HG03139 (cell line): ENCODE measurements at regions not wholly inside any gene's neighbourhood (a gene's known extent, or its start where the extent isn't known, plus 50 kb on each side); places are given as distances from the start of the nearest gene placed in this dataset.
"Not testable (repeated sequence)": the region's sequence is repeated elsewhere in the genome, so short reads cannot be mapped to it uniquely, and the experiment has no call there.

Experiments used
- ATAC-seq: cut with Tn5 transposase; IDR thresholded peaks from one replicate; pipeline ENCODE4 v1.9.1; 2021; ENCODE audit not compliant: unreplicated experiment

DNA sequence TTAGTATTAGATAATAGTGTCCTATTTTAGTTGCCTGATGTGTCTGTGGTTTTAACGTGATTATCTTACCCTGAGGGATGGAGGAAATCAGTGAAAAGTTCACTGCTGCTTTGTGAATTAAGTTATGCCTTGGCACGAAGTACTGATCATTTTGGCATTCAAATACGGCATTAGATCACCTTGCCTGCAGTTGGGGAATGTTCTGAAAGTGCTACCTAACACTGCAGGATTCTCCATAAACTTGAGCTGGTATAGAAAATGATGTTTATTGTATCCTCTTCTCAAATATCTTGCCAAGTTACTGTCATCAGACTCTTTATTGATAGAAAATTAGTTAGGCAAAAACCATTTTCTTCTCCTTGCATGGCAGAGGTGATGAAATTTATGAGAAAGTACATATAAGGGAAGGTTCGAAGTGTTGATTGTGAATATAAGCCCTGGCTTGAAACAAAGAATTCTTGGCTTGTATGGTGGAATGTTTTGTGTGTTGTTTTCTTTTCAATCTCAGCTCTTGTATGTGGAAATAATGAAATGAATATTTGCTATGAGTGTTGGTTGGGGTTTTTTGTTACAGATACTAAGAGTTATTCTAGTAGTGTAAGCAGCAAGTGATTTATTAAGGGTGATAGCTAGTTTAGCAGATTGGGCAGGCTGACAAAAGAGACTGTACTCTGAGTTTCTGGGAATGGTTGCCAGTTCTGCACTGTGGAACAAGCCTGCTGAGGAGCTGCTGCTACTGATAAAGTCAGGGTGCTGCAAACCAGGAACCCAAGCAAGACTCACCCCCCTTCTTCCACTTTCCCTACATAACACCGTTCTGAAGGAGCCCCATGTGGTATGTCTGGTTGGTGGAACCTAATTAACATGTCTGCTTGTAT lies 448.3 kb downstream of the PCNX1 start:
- no peak for ATAC-seq

DNA sequence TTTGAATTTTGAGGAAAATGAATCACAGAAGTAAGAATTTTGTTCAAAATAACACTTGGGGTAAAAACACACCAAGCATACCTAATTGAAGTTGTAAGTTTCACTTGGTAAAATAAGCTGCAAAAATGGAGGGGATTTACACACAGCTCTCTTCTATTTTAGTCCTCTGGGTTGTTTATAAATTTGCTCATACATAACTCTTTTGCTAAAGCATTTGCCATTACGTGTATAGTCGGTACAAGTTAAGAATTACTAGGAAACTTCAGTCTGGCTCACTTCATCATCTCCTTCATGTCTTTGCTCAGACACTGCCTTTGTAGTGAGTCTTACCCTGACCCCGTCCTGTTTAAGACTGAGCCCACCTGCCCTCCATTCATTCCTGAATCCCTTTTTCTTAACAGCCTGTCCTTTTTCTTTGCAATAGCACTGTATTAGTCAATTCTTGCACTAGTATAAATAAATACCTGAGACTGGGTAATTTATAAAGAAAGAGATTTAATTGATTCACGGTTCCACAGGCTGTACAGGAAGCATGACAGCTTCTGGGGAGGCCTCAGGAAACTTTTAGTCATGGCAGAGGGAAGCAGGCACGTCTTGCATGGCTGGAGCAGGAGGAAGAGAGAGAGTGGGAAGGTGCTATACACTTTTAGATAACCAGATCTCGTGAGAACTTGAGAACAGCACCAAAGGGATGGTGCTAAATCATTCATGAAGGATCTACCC lies 451.1 kb downstream of the PCNX1 start:
- ATAC-seq = no peak

DNA sequence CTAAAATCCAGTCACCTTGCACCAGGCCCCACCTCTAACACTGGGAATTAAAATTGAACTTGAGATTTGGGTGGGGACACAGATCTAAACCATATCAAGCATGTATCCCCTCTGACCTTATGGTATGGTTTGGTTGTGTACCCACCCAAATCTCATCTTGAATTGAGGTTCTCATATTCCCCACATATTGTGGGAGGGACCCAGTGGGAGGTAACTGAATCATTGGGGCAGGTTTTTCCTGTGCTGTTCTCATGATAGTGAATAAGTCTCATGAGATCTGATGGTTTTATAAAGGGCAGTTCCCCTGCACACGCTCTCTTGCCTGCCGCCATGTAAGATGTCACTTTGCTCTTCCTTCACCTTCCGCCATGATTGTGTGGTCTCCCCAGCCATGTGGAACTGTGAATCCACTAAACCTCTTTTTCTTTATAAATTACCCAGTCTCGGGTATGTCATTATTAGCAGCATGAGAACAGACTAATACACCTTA lies 451.7 kb downstream of the PCNX1 start:
- not testable (repeated sequence) for ATAC-seq

DNA sequence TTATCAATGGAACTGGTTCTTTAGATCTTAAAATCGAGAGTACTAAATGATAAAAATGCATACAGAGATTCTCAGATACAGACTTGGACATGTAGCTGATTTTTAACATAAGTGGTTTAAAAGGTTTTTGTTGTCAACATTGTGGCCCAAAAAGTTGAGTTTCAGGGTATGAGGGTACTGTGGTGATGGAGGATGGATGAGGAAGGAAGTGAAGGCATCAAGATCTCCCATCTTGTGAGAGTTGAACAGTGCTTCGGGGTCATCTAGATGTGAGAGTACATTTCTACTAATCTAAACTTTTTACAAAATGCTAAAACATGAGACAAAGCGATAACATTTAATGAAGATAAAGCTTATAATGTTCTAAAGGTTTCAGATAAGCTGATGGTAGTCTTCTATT lies 452.6 kb downstream of the PCNX1 start:
- no peak for ATAC-seq

DNA sequence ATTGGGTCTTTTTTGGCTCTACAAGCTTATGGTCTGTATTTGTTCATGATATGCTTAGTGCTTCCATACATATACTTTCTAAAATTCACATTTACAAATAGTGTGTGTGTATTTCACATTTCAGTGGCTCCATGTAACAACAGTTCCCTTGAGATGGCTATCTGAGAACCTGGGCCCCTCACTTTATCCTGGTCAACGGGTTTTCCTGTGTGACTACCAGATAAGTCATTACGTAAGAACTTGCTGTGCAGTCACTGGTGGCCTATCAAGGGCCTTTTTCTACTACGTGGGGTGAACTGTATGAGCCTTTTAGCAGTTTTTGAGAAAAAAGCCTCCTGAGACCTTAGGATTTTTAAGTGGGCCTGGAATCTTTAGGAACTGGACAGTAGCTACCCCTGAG lies 454.1 kb downstream of the PCNX1 start:
- ATAC-seq = no peak

DNA sequence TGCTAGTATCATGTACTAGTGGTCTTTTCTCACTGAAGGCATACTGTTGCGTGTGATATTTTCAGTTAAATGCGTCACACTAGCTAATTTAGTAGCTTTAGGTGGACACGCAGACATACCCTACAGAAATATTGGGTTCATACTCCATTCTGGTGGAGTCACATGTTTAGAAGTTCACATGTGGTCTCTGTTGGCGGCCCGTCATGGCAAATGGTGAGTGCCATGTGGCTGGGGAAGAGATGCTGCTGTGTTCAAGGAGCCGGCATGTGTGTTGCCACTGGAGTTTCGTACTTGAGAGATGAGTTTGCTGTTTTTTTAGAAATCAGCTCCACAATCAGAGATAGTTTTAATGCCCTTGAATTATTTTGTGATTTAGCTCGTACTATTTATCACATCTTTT lies 454.6 kb downstream of the PCNX1 start:
- ATAC-seq = no peak

DNA sequence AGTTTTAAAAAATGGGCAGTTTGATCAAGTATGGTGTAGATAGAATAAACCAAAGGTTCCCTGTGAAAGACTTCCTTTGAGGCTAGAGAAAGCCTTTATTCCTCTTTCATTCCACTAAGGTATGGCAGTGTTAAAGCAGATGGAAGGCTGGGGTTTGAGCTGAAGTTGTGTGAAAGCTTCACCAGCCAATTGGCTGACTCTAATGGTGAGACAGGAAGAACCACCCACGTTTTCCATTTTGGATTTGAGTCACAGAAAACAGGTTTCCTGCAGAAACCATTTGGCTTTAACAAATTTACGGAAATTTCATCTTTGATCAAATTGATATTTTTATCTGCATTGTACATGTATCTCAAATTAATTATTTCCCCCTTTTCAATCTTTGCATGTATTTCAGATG lies 455.0 kb downstream of the PCNX1 start:
- no peak for ATAC-seq

DNA sequence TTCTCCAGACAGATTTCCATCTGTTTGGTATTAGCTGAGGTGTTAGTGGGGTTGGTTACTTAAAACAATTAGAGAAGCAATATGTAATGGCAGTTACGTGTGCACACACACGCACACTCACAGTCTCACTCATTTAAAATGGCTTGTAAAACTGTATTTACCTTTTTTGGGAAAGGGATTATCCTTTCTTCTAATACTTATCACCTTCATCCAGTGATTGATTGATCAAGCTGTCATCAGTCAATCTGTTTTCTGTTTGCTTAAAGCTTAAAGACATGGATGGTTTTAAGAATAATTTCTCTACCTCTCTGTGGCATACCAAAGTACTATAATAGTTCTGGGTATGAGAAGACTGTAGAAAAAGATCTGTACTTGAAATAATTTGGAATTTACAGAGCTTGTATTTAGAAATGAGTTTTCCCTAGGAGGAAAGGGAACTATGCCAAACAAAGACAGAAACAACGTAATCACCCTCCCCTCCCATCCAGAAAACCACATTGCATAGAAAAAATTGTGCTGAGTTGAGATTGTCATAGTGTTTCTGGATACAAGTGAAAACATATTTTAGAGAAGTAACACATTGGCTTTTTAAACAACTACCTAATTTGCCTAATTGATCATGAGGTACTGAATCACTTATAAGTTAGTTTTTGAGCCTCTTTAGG lies 455.8 kb downstream of the PCNX1 start:
- no peak for ATAC-seq

DNA sequence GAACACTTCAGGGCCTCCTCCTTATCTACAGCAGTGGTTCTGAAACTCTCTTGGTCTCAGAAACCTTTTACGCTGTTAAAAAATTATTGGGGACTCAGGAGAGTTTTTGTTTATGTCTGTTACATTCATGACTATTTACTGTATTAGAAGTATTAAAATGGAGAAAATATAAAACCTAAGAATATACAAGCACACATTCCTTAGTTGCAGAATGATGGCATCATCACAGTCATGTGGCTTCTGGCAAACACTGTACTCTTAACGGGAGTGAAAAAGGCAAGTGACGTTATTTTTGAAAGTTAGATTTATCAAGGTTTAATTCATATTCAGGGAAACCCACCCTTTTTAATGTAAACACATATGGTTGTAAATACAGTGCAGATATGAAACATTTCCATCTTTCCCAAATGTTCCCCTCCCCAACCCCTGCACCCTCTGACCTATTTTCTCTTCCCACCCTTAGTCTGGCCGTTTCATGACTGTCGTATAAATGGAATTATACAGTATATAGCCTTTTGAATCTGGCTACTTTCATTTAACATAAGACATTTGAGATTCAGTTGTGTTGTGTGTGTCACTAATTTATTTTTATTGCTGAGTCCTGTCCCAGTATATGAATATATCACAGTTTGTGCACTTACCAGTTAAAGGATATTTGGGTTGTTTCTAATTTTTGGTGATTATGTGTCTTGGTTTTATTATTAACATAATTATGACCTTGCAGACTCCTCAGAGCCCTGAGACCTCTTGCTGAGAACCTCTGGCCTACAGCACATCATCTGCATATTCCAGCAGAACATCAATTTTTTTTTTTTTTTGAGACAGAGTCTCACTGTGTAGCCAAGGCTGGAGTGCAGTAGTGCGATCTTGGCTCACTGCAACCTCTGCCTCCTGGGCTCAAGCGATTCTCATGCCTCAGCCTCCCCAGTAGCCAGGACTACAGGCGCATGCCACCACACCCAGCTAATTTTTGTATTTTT lies 457.0 kb downstream of the PCNX1 start:
- ATAC-seq = no peak

DNA sequence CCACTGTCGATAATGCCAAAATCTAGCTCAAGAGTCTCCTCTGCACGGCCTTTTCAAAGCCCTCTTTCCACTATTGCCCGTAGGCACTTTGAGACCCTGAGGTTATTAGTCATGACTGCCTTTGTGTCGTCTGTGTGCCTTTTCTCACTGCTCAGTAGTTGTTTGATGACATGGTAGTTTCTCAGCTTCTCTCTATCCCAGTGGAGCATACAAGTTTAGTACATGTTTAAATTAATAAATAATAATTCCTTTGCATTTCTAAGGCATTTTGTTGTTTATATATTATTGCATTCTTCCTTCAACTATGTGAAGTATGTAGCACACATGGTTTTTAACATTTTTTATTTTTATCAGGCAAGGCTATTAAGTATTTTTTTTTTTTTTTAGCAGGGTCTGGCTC lies 458.1 kb downstream of the PCNX1 start:
- no peak for ATAC-seq

DNA sequence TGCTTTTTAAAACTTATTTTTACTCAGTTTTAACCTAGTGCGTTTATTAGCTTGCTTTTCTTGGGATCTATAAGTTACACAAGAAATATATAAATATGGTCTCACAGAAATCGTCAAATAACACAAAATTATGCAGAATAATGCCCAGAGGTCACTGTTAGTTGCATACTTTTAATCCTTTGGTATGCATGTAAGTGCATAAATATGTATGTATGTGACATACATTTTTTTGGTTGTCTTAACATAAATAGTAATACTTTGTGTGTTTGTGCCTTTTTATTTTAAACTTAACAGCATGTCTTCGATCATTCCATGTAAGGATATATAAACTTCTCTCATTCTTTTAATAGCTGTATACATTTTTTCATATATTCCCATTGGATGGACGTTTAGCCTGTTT lies 459.6 kb downstream of the PCNX1 start:
- no peak for ATAC-seq

DNA sequence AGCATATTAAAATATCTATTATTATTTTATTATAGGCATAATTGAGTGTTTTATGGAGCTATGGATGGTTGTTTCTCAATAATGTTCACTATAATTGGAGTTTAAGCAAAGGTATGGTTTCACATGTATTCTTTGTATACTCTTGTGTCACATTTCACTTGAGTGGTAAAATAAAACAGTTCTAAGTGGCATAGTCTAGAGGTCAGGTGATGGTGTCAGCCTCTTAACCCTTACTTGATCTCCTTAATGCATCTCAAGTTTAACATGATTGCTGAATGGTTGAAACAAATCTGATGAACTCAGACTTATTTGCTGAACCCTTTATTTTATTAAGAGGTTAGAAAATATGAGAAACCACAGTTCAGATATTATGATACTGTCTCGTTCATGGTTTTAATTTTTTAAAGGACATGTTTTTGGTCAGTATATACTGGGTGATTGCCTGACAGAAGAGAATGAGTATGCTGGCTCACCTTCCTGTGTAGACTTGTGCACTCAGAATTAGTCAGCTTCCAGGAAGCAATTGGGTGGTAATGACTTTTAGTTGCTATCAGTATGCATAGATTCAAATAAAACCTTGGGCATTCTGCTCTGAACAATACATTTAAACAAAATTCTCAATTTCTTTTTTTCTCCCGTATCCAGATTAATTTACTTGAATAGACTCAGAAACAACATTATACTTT lies 464.6 kb downstream of the PCNX1 start:
- no peak for ATAC-seq

DNA sequence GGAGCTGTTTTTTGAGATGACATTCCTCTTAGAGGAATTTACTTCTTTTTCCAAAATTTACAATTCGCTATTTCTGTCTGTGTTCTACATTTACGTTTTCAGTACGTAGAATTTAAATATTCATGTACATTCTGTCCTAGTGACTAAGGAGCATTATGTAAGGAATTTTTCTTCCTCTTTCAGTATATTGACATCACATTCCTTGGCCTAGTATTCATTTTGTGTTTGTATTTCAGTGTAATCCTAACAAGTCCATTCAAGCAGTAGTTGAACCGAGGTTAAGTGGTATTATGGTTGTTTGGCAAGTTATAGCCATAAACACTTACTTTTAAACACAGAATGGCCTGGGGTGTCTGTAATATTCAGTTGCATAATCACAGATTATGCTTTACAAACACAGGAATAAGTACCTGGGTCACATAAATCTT lies 465.2 kb downstream of the PCNX1 start:
- no peak for ATAC-seq

DNA sequence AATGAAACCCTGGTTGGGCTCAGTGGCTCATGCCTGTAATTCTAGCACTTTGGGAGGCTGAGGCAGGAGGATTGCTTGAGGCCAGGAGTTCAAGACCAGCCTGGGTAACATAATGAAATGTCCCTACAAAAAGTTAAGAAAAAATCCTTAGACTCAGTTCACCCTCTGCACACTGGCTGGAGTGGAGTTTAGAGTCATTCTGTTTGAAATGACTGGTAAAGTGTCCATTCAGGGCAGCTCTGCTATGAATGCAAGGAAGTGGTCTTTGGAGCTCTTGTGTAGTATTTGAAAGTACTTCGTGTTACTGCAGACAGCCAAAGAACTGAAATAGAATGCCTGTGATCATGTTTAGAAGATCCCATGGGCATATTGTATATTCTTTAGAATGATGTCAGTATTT lies 466.5 kb downstream of the PCNX1 start:
- no peak for ATAC-seq

DNA sequence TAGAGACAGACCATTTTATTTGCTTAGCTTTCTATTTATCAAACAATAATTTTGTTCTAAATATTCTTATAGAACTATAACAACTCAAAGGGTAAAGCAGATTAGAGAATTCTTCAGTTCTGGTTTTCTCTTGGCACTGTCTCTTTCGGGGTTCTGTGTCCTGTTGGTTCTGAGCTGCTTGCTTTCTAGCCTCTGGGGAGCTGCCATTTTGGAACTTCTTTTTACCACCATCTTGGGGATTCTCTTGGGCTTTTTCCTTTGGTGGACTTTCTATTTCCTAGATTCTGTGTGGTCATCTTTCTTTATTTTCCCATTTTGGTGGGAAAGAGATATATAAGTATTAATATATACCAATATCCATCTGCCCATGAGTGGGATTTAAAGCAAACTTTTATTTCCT lies 467.7 kb downstream of the PCNX1 start:
- ATAC-seq = no peak

DNA sequence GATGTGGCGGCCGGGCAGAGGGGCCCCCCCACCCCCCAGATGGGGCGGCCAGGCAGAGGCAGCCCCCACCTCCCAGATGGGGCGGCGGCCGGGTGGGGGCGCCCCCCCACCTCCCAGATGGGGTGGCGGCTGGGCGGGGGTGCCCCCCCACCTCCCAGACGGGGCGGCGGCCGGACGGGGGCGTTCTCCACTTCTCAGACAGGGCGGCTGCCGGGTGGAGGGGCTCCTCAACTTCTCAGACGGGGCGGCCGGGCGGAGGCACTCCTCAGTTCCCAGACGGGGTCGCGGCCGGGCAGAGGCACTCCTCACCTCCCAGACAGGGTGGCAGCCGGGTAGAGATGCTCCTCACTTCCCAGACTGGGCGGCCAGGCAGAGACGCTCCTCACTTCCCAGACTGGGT lies 469.8 kb downstream of the PCNX1 start:
- no peak for ATAC-seq

DNA sequence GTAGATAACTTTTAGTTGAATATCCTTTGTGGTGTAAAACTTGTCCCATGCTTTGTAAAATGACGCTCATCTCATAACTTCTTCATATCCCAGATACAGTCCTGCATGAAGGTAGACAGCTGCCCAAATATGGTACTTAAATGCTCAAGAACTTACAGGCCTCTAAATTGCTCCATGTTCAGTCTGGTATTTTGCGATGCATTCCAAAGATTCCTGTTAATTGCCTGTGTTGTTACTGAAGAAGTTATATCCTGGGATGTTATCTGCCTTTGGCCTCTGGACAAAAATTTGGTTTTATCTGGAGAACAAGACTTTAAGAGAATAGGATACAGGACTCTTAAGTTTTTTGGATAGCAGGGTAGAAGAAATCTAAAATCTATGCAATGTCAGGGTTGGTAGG lies 473.0 kb downstream of the PCNX1 start:
- ATAC-seq = no peak

DNA sequence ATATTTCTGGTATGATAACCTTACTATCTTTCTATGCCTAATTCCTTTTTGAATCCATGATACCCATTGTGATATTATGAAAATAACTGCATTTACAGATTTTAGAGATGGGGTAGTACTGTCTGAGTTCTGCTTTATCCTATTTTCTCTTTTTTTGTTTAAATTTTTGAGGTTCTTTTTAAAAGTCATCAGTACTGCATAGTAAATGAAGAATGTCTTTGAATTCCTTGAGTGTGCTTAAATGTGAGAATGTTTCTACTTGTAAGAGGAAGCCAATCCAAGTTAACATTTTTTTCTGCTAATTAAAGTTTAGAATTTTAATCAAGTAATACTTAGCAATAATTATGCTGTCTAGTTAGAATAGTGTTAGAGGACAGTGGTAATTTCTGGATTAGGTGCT lies 474.6 kb downstream of the PCNX1 start:
- no peak for ATAC-seq

DNA sequence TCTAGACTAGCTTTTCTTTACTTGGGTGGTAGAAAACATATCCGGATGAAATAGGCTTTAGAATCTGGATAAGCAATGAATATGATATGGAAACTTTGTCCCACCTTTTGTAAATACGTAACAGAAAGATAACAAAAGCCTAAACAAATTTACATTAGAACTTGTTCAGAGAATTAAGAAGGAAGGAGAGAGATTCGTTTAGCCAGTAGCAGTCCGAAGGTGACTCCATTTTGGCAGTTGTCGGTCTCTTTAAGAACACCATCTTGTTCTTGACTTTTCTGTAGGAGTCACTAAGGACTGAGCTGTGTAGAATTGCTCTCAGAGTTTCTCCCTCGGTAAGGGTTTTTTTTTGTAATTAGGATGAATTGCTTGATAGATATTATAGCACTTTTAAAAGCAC lies 475.1 kb downstream of the PCNX1 start:
- no peak for ATAC-seq

DNA sequence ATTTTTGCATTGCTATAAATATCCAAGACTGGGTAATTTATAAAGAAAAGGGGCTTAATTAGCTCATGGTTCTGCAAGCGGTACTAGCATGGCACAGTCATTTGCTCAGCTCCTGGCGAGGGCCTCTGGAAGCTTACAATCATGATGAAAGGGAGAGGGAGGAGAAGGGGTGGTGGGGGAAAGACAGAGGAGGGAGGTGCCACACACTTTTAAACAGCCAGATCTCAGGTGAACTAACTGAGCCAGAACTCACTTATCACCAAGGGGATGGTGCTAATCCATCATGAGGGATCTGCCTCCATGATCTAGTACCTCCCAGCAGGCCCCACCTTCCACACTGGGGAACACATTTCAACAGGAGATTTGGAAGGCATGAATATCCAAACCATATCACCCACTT lies 476.3 kb downstream of the PCNX1 start:
- no peak for ATAC-seq
